ENCODE measurements at regions not wholly inside any gene's neighbourhood (a gene's known extent, or its start where the extent isn't known, plus 50 kb on each side); places are given as distances from the start of the nearest gene placed in this dataset.
A peak's percentile ranks its signal among the peaks of the same experiment; 100 is the strongest.

- Histone ChIP-seq H3K27me3 (no peaks in the 10 kb centered on the region), H3K4me3 (no peak overlapping the region), H3K9me3 (no peaks in the 10 kb centered on the region), H3K4me1 (no peaks in the 10 kb centered on the region), H3K27ac (replicated peaks in 1 of 4) (no peak overlapping the region), H3K36me3 (no peaks in the 10 kb centered on the region)
- no peak for TF ChIP-seq EP300 (IDR thresholded peaks at IDR 0.05)
- TF ChIP-seq, protein P1, sequence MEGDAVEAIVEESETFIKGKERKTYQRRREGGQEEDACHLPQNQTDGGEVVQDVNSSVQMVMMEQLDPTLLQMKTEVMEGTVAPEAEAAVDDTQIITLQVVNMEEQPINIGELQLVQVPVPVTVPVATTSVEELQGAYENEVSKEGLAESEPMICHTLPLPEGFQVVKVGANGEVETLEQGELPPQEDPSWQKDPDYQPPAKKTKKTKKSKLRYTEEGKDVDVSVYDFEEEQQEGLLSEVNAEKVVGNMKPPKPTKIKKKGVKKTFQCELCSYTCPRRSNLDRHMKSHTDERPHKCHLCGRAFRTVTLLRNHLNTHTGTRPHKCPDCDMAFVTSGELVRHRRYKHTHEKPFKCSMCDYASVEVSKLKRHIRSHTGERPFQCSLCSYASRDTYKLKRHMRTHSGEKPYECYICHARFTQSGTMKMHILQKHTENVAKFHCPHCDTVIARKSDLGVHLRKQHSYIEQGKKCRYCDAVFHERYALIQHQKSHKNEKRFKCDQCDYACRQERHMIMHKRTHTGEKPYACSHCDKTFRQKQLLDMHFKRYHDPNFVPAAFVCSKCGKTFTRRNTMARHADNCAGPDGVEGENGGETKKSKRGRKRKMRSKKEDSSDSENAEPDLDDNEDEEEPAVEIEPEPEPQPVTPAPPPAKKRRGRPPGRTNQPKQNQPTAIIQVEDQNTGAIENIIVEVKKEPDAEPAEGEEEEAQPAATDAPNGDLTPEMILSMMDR (IDR thresholded peaks at IDR 0.05), result no peak
- intact Hi-C loops (cut with DNase I), result no loop called here
- DNase-seq (ENCODE audit: extremely low spot score), result no peak
Measured at GRCh38 chr3:28703843-28704242, 355.2 kb upstream of the AZI2 start.

GRCh38 chr3:28711293-28711692 lies 362.7 kb upstream of the AZI2 start:
- Histone ChIP-seq H3K4me1 (no peaks in the 10 kb centered on the region), H3K27me3 (no peaks in the 10 kb centered on the region), H3K27ac (replicated peaks in 1 of 4) (no peak overlapping the region), H3K36me3 (no peaks in the 10 kb centered on the region), H3K9me3 (no peaks in the 10 kb centered on the region), H3K4me3 (no peak overlapping the region)
- DNase-seq (ENCODE audit: extremely low spot score), result no peak
- 83% methylated on average over 2 of the region's 2 CpGs for WGBS
- TF ChIP-seq, protein P1 (IDR thresholded peaks at IDR 0.05), result no peak
- no peak for TF ChIP-seq EP300 (IDR thresholded peaks at IDR 0.05)
- TF ChIP-seq POLR2A (IDR thresholded peaks at IDR 0.05; ENCODE audit: low read depth), result no peak
- no peak for TF ChIP-seq POLR2AphosphoS5 (IDR thresholded peaks at IDR 0.05)
- intact Hi-C loops (cut with DNase I), result no loop called here

DNA sequence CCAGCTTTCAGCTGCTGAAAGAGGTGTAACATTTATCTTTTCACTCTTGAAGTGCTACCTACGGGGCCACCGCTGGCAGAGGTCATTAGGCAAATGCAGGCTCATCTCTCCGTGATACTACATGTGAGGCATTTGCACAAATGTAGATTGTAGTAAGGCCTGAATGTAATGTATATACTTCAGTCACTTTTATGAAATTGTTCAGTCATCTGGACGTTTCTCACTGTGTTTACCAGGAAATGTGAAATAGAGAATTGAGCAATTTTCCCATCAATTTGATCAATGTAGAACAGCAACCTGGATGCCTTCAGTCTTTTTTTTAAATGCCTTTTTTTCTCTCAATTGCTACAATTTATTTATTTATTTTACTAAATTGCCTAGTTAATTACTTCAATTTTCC lies 368.3 kb upstream of the AZI2 start:
- Histone ChIP-seq H3K27ac (replicated peaks in 1 of 4) (no peak overlapping the region), H3K4me1 (no peaks in the 10 kb centered on the region), H3K4me3 (no peak overlapping the region), H3K9me3 (no peaks in the 10 kb centered on the region), H3K36me3 (no peaks in the 10 kb centered on the region), H3K27me3 (no peaks in the 10 kb centered on the region)
- intact Hi-C loops (cut with DNase I), result no loop called here
- 83% methylated on average over 4 of the region's 4 CpGs for whole genome bisulfite sequencing
- TF ChIP-seq POLR2AphosphoS5 (IDR thresholded peaks at IDR 0.05), result no peak
- no peak for TF ChIP-seq POLR2A (IDR thresholded peaks at IDR 0.05; ENCODE audit: low read depth)
- TF ChIP-seq, protein P1 (IDR thresholded peaks at IDR 0.05), result no peak
- TF ChIP-seq EP300 (IDR thresholded peaks at IDR 0.05), result no peak
- DNase-seq (ENCODE audit: extremely low spot score), result no peak

- no peak overlapping the region for H3K27ac ChIP-seq (replicated peaks in 1 of 4)
- H3K4me3 ChIP-seq, result no peak overlapping the region
- no peaks in the 10 kb centered on the region for H3K27me3 ChIP-seq
- WGBS, result 78% methylated on average over 4 of the region's 4 CpGs
- H3K9me3 ChIP-seq, result no peaks in the 10 kb centered on the region
- intact Hi-C loops (cut with DNase I), result no loop called here
- H3K36me3 ChIP-seq, result no peaks in the 10 kb centered on the region
- H3K4me1 ChIP-seq, result no peaks in the 10 kb centered on the region
- no peak for TF ChIP-seq POLR2A (IDR thresholded peaks at IDR 0.05; ENCODE audit: low read depth)
- no peak for TF ChIP-seq POLR2AphosphoS5 (IDR thresholded peaks at IDR 0.05)
- TF ChIP-seq, protein P1 (IDR thresholded peaks at IDR 0.05), result no peak
- TF ChIP-seq EP300 (IDR thresholded peaks at IDR 0.05), result no peak
- DNase-seq (ENCODE audit: extremely low spot score), result no peak
Measured at GRCh38 chr3:28718074-28718849, 369.6 kb upstream of the AZI2 start.

DNA sequence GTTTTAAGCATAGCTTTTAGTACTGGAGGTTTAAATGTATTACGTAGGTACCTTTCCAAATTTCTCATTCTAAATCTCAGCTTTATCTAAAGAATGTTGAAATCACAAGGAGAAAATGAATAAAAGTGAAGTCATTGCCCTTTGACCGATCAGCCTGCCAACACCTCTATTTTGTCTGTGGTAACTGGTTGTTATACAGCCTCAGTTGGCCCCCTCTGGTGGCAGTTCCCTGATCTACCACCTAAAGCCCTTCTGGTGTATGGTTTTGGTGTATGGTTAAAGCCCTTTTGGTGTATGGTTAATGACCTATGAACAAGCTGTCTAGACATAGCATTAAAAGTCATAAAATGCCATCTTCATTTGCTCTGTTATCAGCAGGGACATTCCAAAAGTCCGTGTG lies 378.2 kb upstream of the AZI2 start:
- intact Hi-C loops (cut with DNase I), result no loop called here
- Histone ChIP-seq H3K4me1 (no peaks in the 10 kb centered on the region), H3K9me3 (no peaks in the 10 kb centered on the region), H3K27me3 (no peaks in the 10 kb centered on the region), H3K36me3 (no peaks in the 10 kb centered on the region), H3K27ac (replicated peaks in 1 of 4) (no peak overlapping the region), H3K4me3 (no peak overlapping the region)
- no peak for DNase-seq (ENCODE audit: extremely low spot score)
- 66% methylated on average over 3 of the region's 3 CpGs for WGBS
- TF ChIP-seq, protein P1 (IDR thresholded peaks at IDR 0.05), result peak in 1 of 3 experiments; percentile 33
- TF ChIP-seq POLR2AphosphoS5 (IDR thresholded peaks at IDR 0.05), result no peak

Measured in esophagus muscularis mucosa (tissue), 4 donors.